Superior temporal gyrus (tissue), 1 donor: ENCODE measurements at regions not wholly inside any gene's neighbourhood (a gene's known extent, or its start where the extent isn't known, plus 50 kb on each side); places are given as distances from the start of the nearest gene placed in this dataset.
"Not testable (repeated sequence)": the region's sequence is repeated elsewhere in the genome, so short reads cannot be mapped to it uniquely, and the experiment has no call there.

ENCODE experiments used
- DNase-seq: peaks from one replicate; pipeline ENCODE4 v3.0.0-alpha.2; 2016; ENCODE audit errors: extremely low spot score

DNA sequence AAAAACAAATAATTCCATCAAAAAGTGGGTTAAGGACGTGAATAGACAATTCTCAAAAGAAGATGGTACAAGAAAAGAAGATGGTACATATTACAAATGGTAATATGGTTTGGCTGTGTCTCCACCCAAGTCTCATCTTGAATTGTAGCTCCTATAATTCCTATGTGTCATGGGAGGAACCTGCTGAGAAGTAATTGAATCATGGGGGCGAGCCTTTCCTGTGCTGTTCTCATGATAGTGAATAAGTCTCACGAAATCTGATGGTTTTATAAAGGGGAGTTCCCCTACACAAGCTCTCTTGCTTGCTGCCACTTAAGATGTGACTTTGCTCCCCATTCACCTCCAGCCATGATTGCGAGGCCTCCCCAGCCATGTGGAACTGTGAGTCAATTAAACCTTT, 172.9 kb downstream of the C11orf91 start:
- DNase-seq, result not testable (repeated sequence)

DNA sequence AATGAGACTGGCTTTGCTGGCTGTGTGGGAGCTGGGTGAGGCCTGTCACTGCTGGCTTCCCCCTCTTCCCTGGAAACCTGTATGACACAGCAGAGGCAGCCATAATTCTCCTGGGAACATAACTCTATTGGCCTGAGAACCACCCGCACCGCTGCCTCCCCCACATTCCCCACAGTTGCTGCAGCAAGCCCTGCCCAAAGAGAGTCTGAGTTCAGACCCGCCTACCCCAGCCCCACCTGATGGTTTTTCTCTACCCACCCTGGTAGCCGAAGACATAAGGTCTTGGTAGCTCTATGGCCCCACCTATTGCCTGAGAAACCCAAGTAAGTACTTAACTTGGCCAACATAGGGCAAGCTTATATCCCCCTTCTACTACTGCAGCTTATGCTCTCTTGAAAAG, 174.8 kb downstream of the C11orf91 start:
- no peak for DNase-seq

DNA sequence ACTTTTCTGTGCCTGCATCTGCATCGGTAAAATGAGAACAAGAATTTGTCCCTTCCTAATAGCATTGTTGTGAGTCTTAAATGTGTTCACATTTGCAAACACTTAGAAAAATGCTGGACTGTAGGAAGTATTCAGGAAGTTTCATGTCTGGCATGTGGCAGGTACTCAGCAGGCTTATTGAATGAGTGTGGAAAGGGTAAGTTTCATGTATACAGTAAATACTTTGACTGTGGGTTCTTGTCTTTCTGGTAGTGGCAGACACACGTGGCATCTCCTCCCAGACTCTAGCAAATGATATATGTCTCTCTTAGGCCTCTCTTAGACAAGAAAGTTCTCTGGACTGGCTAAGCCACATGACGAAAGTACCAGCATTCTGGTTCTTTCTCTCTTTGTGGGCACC, 179.2 kb downstream of the C11orf91 start:
- no peak for DNase-seq

DNA sequence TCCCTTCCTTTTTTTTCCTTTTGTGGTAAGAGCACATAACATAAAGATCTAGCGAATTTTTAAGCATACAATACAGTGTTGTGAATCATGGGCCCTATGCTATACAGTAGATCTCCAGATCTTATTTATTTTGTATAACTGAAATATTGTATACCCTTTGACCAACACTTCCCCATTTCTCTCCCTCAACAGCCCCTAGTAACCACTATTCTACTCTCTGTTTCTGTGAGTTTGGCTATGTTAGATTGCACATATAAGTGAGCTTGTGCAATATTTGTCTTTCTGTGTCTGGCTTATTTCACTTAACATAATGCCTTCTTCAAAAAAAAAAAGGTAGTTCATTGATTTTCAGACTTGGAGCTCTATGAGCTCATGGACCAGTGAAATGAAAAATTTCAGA, 180.5 kb downstream of the C11orf91 start:
- no peak for DNase-seq

DNA sequence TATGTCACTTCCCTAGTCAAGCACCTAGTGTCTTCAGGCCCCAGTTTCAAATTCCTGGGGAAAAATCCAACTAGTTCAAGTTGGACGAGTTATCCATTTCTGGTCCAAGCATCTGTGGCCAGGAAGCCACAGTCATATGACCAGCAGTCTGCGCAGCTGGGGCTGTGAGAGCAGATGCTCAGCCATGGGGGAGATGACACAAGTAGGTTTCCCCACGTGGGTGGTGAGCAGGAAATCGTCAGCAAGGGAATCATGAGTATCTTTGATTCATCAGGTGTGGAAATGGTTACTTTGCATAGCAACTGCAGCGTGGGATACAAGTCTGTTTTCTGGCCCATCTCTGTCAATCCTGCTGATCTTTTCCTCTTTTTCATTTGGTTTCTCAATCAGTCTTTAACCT, 185.3 kb downstream of the C11orf91 start:
- no peak for DNase-seq

DNA sequence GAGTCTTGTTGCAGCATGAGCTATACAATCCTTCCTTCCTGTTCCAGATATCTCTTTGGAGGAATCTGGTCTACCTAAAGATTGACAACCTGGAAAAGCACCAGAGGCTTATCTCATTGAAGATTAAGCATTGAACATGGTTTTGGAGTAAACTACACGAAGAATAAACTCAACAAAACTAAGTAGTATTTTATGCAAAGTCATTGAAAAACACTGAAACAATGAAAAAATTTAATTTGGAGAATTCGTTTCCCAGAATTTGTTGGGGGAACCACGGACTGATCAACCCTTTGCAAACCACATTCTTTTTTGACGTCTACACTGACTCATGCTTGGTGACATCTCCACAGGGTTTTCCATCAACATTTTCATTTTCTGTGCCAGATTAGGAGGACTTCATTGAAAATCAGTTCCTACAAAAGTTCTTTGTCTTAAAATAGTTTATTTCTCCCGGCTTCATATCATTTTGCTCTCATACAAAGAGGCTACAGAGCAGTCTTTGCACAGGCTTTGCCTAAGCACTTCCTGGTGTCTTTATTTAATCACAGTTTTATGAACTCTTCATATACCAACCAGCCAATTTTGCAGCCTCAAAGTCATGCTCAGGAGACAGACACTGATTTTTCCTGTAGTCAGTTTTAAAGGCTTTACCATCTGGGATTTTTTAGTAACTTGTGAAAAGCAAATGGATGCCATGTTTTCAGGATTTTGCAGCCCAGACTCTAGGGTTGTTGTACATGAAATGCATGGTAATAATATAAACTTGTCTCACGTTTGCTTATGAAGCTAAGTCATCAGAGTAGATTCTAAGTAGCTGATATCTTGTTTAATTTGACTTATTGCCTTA, 186.3 kb downstream of the C11orf91 start:
- no peak for DNase-seq

DNA sequence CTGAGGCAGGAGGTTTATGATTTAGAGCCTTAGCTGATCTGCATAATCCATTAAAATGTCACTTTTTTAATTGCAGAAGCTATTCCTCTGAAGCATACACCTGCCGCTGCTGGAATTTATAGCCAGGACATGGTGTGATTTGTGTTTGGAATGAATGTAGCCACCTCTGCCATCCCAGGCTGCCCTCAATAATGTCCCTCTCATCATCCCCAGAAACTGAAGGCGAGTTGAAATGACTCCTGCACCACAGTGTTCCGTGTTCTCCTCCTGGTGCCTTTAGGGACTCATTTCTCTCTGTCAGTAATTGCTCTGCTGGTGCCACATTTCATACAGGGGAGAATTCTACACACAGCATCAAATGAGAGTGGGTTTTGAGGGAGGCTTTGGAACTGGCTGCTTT, 191.0 kb downstream of the C11orf91 start:
- DNase-seq, result no peak

DNA sequence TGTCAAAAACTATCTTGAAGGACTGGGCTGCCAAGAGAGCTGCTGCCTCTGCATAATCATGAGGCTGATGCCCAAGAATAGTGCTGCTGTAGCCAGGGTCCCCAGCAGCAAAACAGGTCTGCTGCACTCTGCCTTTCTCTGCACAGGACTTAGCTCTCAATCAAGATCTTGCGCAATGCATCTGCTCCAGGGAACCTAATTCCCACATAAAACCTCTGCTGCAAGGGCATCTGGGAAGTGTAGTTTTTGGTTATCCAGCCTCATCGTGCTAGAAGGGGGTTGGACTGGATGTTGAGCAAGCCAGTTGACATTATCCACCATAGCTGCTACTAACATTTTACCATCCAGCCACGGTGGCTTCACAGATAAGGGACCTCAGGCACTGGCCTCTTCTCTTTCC, 192.7 kb downstream of the C11orf91 start:
- no peak for DNase-seq

DNA sequence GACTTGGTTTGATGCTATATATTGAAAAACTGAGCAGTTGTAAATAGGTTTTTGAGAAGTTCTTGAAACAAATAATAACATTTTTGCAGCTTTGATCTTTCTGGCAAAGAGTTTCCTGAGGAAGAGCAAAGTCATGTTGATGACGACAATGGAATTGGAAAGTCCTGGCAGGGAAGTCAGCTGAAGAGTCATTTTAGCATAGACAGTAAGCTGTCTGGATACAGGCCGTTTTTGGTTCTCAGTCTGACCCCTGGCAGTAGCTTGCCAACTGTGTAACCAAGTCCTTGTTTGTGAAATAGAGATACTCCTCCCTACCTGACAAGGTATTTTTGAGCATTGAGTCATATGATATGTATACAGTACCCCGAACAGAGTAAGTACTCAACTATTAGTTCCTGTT, 193.3 kb downstream of the C11orf91 start:
- no peak for DNase-seq

DNA sequence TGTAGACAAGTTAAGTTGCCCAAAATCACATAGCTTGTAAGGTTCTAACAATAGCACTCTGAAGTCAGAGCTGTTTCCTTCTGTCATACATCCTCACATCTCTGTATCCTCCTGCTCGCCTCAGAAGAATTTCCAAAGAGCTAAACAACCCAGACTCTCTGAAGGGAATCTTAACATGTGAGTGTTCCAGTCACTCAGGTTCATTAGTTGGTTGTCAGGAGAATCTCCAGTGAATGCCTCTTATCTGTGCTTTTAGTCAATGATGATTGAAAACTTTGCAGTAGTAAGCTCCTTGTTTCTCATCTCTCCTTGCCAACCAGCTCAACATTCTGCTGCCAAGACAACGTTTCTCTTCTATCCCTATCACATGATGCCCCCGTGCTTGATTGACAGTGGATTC, 195.5 kb downstream of the C11orf91 start:
- DNase-seq, result no peak

DNA sequence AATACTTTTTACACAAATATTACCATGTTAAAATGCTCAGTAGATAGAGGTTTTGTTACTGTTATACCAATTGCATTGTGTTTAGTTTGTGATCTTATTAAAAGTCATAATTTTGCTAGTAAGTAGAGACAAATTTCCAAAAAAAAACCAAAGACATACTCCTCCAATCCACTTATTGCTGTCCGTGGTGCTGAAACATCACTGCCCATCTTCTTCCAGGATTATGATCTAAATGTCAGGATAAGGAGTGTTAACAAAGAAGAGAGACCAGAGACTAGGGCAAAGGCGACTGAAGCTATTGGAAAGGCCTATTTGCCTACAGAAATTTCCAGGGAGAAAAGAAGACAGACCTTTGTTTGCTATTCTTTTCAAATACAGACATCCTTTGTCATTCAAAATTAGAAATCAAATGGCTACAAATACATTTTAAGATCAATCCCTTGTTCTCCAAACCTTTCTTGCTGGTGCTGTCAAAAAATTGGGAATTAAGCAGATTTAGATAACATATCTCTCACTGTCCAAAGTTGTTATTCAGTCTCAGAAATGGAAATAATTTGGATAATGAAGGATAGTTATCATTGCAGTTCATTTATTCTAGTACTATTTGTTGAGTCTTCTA, 199.7 kb downstream of the C11orf91 start:
- DNase-seq, result no peak

DNA sequence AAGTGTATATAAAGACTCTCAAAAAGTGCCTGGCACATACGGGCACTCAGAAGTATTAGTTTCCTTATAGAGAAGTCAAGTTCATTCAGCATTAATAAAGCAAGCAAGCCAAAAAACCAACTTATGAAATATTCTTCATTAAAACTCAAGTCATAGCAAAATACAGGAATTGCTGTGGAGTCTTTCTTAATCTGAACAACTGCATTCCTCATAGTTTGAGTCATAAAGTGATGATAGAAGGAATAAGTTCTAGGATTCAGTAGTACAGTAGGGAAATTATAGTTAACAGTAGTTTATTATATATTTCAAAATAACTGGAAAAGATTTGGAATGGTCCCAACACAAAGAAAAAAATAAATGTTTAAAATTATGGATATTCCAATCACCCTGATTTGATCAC, 200.3 kb downstream of the C11orf91 start:
- DNase-seq, result no peak

DNA sequence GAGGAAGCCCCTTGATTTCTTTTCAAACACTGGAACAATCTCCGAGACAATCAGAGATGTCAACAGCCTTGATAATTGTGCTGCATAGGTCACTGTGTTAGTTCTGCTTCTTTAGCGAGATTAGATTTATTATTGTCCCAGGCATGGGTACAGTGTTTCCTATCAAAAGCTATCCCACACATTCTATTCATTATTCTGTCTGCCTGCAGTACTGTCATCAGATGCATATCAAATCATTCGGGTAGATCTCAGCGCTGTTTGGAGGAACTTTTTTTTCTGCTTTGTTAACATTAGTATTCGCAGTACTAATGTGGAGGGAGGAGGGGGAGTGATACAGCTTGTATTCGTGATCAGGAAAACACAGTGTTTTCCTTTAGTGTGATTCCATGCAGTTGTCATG, 208.0 kb downstream of the C11orf91 start:
- DNase-seq, result no peak

DNA sequence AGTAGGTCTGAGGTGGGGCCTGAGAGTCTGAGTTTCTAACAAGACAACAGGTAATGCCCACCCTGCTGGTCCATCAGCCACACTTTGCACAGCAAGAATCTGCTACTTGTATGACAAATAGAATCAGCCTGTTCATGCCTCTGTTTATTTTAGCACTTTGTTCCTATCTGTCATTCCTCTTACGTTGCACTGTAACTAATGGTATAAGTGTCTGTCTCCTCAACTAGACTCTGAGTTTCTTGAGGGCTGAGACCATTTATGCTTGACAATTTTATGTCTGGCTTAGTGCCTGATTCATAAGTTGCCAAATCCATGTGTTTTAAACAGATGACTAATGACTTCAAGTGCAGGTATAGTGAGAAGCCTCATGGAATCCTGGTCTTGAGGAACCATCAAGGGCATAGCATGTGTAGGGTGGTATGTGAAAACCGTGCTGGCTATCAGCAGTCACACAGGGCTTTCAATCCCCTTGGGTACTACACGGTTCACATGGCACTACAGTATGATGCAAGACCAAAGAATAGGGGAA, 209.7 kb downstream of the C11orf91 start:
- DNase-seq, result no peak

DNA sequence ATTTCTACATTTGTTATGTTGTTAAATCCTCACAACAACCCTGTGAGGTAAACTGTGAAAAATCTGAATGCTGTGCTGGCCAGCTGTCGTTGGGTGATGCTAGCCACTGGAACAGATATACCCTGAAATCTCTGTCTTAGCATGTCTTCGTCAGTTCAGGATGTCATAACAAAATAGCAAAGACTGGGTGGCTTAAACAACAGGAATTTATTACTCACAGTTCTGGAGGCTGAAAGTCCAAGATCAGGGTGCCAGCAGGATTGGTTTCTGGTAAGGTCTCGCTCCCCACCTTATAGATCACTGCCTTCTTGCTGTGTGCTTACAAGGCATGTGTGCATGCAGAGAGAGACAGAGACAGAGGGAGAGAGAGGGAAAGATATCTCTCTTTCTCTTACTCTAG, 211.7 kb downstream of the C11orf91 start:
- DNase-seq, result no peak

DNA sequence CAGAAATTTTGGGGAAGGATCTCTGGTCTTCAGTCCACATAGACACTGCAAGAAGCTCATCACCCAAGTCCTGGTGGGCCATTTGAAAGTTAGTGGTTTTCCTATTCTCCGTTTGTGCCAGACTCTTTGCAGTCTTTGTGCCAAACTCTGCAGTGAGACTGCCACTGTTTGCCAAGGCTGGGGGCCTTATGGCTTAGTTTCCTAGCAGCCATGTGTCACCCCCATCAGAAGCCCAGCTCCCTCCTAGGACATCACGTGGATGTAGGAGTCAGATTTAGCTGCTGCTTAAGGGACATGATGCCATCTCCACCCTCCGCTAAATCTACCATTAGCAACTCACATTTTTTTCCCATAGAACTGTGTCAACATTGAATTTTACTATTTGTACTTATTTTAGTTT, 220.0 kb downstream of the C11orf91 start:
- peak; percentile 49 for DNase-seq

DNA sequence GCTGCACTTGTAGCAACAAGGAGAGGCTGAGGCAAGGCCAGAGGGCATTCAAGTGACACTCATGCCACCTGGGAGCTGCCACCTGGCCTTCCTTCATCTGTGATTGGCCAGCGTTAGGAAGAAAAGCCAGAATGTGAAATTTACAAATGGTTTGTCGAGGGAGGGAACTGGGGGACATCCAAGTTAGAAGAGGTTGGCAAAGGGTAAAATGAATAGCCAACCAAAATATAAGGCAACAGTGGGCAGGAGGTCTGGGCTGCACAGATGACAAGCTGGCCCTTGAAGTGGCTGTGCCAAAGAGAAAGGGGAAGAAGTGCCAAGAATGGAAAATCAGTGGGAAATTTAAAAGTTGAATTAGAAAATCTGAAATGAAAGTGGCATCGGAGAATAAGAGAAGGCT, 221.4 kb downstream of the C11orf91 start:
- DNase-seq, result peak; percentile 21

DNA sequence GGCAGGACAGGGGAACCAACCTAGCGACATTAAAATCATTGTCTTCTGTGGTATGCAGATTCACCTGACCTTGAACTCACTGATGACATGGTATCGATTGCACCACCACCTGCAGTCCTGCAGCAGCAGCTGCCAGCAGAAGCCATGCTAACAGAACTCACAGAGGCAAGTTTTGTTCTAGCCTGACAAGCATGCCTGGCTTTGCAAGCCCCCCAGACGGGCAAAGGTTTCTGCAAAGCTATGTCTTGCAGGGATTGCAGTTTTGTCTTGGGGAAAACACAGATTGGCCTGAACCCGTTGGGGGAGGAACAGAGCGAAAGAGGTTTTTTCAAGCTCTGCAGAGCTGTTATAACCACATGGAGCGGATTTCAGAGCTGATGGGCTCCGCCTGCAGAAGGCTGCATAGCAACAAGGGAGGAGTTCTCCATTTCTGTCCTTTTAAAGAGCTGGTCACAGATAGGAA, 221.0 kb downstream of the HIPK3 start:
- DNase-seq, result peak; percentile 64

DNA sequence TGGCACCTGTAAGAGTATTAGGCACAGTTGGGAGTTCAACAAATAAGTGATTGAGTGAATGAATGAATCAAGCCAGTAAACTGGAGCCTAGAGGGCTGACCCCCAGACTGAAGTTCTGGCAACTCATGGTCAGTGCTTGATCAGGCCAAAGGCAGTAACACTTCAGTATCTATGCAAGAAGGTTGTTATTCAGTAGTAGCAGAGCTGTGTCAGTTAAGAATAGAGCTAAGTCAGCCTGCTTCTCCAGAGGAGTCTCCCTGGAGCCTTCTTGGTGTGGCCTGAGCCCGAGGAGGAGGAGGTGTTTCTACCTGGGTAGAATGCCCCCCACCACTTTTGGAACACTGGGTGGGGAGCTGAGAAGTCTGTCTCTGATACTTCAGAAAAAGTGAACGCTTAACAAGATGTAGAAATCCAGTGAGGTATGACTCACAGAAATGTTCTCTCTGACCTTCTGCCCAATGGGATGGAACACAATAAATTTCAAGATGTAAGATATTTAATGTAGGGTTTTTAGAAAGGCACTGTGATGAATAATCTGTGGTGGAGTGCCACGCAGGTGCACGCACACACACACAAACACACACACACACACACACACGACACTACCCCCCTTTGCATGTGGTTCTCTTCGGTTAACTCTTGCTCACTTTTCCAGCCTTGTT, 219.9 kb downstream of the HIPK3 start:
- no peak for DNase-seq

DNA sequence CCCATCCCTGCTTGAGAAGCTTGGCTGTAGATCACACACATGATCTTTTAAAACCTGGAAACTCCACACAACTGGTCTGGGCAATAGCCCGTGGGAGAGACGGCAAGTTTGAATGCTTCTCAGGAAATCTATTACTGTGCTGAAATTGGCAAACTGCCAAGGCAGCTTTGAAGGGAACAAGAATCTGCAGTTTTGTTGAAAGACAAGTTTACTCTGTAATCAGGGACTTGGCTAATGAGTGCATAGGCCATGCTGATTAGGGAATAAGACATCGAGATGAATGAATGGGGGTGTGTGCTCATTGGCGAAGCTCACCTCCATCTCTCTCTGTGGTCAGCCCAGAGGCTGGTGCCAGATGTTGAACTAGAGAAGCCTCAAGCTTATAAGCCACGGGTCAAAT, 218.8 kb downstream of the HIPK3 start:
- peak; percentile 59 for DNase-seq

DNA sequence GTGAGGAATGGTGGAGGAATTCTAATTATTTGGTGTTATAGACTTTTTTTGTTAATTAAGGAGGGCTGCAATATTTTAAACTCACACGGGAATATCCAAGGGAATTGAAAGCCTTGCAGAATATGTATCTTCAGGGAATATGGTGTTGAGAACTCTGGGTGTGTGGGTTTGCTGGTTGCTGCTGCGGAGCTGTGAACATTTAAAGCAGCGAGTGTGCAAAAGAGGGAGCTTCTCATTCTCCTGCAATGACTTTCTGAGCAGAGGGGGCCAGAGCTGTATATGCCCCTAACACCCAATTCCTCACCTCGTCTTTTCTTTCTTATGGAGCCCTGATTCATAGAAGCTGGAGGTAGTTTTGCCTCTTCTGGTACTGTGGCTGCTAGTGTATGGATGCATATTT, 217.7 kb downstream of the HIPK3 start:
- DNase-seq, result peak; percentile 23

DNA sequence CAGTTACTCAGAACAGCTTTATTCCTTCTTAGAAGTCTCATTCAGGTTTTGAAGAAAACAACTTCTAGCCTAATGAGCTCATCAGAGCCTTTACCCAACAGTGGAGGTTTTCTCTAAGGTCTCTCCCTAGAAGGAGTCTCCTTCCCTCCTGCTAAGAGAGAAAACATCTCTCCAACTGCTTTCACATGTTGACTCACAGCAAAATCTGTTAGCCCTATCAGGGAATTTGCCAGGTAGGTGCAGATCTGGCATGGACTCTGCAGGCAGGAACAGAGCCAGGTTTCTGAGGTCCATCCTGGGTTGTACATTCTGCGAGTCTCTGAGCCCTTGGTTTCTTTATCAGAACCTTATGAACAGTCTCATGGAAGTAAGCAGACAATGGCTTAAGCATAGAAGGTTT, 214.4 kb downstream of the HIPK3 start:
- DNase-seq, result no peak

DNA sequence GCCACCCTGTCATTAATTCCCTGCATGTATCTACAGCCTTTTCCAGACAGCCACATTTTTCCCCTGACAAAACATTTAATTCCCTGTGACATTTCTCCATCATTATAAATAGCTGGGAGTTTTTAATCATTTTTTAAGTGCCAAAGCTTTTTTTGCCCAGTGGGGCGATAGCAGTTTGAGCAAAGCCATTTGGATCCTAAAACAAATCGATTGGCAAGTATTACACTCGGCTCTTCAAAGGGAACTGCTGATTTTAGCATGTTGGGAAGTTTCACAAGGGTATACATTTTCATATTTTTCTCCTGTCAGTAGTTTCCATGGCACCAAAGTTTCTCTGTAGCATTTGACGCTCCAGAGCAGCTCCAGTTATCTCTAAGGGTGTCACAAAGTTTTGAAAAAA, 210.8 kb downstream of the HIPK3 start:
- no peak for DNase-seq
